Left lung (tissue), 4 donors: ENCODE measurements at regions not wholly inside any gene's neighbourhood (a gene's known extent, or its start where the extent isn't known, plus 50 kb on each side); places are given as distances from the start of the nearest gene placed in this dataset.

ENCODE experiments used
- ATAC-seq: fragments of 200-7000 bp; cut with Tn5 transposase; one replicate; pipeline ENCODE4 v1.9.1; 2020; ENCODE audit warnings: moderate library complexity
- DNase-seq, 4 donors: peaks; one replicate each; pipeline ENCODE4 v3.0.0-alpha.2; 2013 to 2020
- H3K27ac ChIP-seq, 2 donors: fragments of 200-600 bp; sonication (generic) in 1 of 2; one replicate each; pipeline versions ENCODE4 v1.5.0 to v1.8.0; 2020 to 2021
- H3K27me3 ChIP-seq, 2 donors: fragments of 200-600 bp; sonication (generic) in 1 of 2; one replicate each; pipeline versions ENCODE4 v1.5.0 to v1.8.0; 2020 to 2021
- H3K36me3 ChIP-seq, 2 donors: fragments of 200-600 bp; sonication (generic) in 1 of 2; one replicate each; pipeline versions ENCODE4 v1.5.0 to v1.8.0; 2020 to 2021
- H3K4me1 ChIP-seq, 2 donors: fragments of 200-600 bp; one replicate each; pipeline ENCODE4 v1.8.0; 2021
- H3K4me3 ChIP-seq, 2 donors: fragments of 200-600 bp; sonication (generic) in 1 of 2; one replicate each; pipeline versions ENCODE4 v1.5.0 to v1.8.0; 2020 to 2021; ENCODE audit warnings: mild to moderate bottlenecking in 1 of 2
- H3K9me3 ChIP-seq, 2 donors: fragments of 200-600 bp; sonication (generic) in 1 of 2; one replicate each; pipeline versions ENCODE4 v1.5.0 to v1.8.0; 2020 to 2021
- intact Hi-C, 2 donors: fragments of 100-400 bp; cut with DNase I; formaldehyde crosslinking; loops; one replicate each; pipeline versions ENCODE4 v1.11.2 to v1.14.2; 2022
- TF ChIP-seq, protein P1 (sequence below), 2 donors: fragments of 200-600 bp; sonication (generic) in 1 of 2; IDR thresholded peaks; one replicate each; pipeline versions ENCODE4 v1.5.0 to v1.8.0; 2021; ENCODE audit warnings: antibody characterized with exemption in 2 of 2
- donor health status: DM: no; HTN: yes; CAD: no.
- donor health status: DM: no; HTN: no; CAD: no.

DNA sequence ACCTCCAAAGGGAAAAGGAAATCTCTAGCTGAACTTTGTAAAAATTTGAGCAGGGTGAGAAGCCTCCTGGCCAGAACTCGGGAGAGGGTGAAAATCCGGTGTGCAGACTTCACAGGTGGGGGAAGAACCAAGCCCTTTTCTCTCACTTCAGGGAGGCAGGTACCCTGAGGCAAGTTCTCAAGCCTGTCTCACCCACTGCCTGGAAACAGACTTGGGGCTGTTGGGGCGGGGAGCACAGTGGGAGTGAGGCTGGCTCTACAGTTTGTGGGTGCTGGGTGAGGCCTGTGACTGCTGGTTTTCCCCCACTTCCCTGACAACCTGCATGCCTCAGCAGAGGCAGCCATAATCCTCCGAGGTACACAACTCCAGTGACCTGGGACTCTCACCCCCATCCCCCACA lies 187.1 kb downstream of the KIF4B start:
- Histone ChIP-seq H3K36me3 (no peaks in the 10 kb centered on the region), H3K27me3 (no peaks in the 10 kb centered on the region), H3K9me3 (peaks cover 0 to 30% of the 10 kb centered on the region in 2 donors), H3K4me3 (no peak overlapping the region), H3K27ac (no peak overlapping the region), H3K4me1 (no peaks in the 10 kb centered on the region)
- ATAC-seq, result no peak
- TF ChIP-seq, protein P1, sequence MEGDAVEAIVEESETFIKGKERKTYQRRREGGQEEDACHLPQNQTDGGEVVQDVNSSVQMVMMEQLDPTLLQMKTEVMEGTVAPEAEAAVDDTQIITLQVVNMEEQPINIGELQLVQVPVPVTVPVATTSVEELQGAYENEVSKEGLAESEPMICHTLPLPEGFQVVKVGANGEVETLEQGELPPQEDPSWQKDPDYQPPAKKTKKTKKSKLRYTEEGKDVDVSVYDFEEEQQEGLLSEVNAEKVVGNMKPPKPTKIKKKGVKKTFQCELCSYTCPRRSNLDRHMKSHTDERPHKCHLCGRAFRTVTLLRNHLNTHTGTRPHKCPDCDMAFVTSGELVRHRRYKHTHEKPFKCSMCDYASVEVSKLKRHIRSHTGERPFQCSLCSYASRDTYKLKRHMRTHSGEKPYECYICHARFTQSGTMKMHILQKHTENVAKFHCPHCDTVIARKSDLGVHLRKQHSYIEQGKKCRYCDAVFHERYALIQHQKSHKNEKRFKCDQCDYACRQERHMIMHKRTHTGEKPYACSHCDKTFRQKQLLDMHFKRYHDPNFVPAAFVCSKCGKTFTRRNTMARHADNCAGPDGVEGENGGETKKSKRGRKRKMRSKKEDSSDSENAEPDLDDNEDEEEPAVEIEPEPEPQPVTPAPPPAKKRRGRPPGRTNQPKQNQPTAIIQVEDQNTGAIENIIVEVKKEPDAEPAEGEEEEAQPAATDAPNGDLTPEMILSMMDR (IDR thresholded peaks at IDR 0.05), result no peak
- DNase-seq, result no peak
- intact Hi-C loops, result no loop called here

DNA sequence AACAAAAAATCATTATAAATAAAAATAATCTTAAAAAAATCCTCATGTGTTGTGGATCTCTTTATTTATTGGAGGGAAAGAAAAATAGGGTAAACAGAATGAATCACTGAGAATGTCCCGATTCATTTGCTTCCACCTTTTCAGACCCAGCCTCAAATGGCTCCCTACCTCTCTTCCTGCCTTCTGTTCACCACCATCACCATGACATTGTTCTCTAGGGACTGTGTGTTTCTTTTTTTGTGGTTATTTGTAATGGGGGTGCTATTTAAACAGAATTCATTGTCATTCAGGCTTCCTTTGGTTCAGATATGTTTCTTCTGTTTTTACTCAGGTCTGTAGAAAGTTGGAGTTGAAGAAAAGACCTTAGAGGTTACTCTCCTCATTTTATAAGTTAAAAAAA lies 198.2 kb downstream of the KIF4B start:
- Histone ChIP-seq H3K27ac (no peak overlapping the region), H3K4me1 (no peaks in the 10 kb centered on the region), H3K36me3 (no peaks in the 10 kb centered on the region), H3K27me3 (no peaks in the 10 kb centered on the region), H3K4me3 (no peak overlapping the region), H3K9me3 (peaks cover 0 to 4% of the 10 kb centered on the region in 2 donors)
- TF ChIP-seq, protein P1 (IDR thresholded peaks at IDR 0.05), result no peak
- intact Hi-C loops, result loop anchor here in 1 of 2 donors (10.0 kb wide), 1 partner anchor 77 kb away; no protein-coding TSS in a partner anchor
- DNase-seq, result no peak
- no peak for ATAC-seq

DNA sequence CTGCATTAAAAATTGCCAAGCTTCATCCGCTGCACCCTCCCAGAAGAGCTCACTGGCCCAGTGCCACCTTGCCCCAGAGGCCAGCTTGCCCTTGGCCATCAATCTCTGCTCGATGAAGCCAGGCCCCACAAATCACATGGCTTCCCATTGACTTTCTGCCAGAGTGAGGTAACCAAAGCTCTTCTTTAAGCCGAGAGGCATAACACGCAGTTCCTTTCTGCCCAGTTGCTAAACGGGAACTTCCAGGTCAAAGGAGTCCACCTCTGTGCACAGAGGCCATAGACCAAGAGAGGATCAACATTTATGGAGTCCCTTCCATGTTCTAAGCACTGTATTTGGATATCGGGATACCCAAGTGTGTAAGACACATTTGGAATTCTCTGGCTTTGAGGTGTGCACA lies 208.8 kb downstream of the KIF4B start:
- ATAC-seq, result no peak
- Histone ChIP-seq H3K36me3 (no peaks in the 10 kb centered on the region), H3K4me1 (no peaks in the 10 kb centered on the region), H3K27me3 (no peaks in the 10 kb centered on the region), H3K4me3 (no peak overlapping the region), H3K9me3 (peaks cover 0 to 8% of the 10 kb centered on the region in 2 donors), H3K27ac (no peak overlapping the region)
- no peak for DNase-seq
- intact Hi-C loops, result no loop called here
- TF ChIP-seq, protein P1 (IDR thresholded peaks at IDR 0.05), result no peak

DNA sequence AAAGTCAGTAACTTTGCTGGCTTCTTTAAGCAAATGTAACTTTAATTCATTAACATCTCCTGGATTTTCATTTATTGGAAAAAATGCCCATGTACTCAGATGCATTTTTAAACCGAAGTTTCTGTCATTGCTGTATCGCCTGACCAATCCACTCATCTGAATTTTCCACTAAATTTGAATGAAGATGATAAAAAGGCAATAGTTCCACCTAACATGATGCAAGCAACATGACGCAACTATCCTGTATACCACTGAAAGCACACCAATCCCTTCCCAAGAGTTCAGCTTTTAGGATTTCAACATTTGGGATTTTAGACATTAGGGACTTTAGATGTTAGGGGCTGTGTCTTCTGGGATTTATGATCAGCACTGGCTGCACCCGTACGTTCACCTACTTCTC lies 215.6 kb downstream of the KIF4B start:
- Histone ChIP-seq H3K4me1 (no peaks in the 10 kb centered on the region), H3K27ac (no peak overlapping the region), H3K4me3 (no peak overlapping the region), H3K36me3 (no peaks in the 10 kb centered on the region), H3K9me3 (peaks cover 0 to 6% of the 10 kb centered on the region in 2 donors), H3K27me3 (no peaks in the 10 kb centered on the region)
- intact Hi-C loops, result no loop called here
- TF ChIP-seq, protein P1 (IDR thresholded peaks at IDR 0.05), result no peak
- no peak for DNase-seq
- no peak for ATAC-seq

DNA sequence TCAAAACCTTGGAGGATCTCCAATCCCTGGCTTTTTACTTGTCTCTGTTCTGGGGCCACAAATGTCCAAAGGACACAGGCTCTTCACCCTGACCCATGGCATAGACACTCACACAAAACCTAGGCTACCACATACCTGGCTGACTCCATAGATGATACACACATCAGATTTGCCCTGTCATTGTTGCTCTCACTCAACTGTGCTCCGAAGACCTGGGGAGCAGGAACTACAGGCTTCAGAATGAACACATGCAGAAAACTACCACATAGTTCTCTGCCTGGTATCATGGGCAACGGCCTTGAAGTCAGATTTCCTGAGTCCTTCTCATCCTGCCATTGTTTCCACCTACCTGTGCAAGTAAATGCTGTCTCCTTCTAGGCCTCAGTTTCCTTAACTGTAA lies 226.2 kb downstream of the KIF4B start:
- intact Hi-C loops, result no loop called here

More for the DNA sequence above, 226.2 kb downstream of the KIF4B start:
- DNase-seq (no peak), ATAC-seq (no peak)
- no peak overlapping the region for H3K4me3 ChIP-seq
- no peaks in the 10 kb centered on the region for H3K27me3 ChIP-seq
- H3K27ac ChIP-seq, result no peak overlapping the region
- H3K9me3 ChIP-seq, result peaks cover 0 to 26% of the 10 kb centered on the region in 2 donors
- TF ChIP-seq, protein P1 (IDR thresholded peaks at IDR 0.05), result no peak
- H3K36me3 ChIP-seq, result no peaks in the 10 kb centered on the region
- no peaks in the 10 kb centered on the region for H3K4me1 ChIP-seq
